GM20431 (cell line): ENCODE measurements at regions not wholly inside any gene's neighbourhood (a gene's known extent, or its start where the extent isn't known, plus 50 kb on each side); places are given as distances from the start of the nearest gene placed in this dataset.
"Not testable (repeated sequence)": the region's sequence is repeated elsewhere in the genome, so short reads cannot be mapped to it uniquely, and the experiment has no call there.

Experiments
- in situ Hi-C: fragments of 300-500 bp; cut with MseI, MboI; formaldehyde crosslinking; loops from one replicate; pipeline ENCODE4 v1.15.0; 2020; ENCODE audit warnings: low sequenced_read_pairs; ENCODE audit not compliant: unreplicated experiment

DNA sequence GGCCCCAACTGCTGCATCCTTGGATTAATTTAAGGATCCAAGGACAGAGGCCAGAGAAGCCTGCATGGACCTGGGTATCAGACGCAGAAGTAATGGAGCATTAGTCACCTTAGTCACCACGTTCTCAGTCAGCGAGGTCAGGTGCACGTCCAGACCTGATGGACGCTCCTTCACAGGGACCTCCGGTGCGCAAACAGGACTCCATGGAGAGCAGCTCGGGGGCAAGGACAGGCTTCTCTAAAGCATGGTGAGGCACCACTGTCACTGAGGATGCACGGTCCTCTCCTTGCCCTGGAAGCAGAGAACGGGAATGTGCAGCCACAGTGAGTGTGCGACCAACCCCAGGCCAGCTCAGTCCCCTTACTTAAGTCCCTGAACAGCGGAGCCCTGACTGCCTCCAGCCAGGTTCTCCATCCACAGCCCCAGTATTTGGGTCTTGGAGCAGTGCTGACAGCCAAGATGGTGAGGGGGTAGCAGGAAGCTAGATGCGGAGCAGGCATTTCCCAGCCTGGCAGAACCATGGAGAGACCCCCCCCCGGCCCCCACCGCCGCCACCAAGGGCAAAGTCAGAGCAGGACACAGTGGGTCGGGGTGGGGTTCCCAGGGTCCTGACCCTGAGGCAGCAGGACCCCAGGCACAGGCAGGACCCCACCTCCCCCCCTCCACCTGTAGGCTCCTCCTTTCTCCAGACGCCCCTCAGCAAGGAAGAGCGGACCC, 253.4 kb upstream of the SFSWAP start:
- in situ Hi-C loops, result no loop called here

DNA sequence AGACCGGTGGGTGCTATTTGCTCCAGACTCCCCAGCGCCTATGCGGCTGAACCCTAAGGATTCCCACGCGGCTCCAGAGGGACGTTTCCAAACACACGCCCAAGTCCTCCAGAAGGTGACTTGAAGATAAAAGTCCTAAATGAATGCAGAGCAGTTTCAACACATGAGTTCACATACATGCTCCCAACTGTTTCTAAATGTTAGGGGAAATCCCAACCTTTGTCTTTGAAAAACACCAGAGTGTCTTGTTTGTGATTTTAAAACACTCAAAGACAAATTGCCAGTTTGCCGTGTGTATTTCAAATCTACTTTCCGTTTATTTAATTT, 252.9 kb upstream of the SFSWAP start:
- in situ Hi-C loops, result no loop called here

DNA sequence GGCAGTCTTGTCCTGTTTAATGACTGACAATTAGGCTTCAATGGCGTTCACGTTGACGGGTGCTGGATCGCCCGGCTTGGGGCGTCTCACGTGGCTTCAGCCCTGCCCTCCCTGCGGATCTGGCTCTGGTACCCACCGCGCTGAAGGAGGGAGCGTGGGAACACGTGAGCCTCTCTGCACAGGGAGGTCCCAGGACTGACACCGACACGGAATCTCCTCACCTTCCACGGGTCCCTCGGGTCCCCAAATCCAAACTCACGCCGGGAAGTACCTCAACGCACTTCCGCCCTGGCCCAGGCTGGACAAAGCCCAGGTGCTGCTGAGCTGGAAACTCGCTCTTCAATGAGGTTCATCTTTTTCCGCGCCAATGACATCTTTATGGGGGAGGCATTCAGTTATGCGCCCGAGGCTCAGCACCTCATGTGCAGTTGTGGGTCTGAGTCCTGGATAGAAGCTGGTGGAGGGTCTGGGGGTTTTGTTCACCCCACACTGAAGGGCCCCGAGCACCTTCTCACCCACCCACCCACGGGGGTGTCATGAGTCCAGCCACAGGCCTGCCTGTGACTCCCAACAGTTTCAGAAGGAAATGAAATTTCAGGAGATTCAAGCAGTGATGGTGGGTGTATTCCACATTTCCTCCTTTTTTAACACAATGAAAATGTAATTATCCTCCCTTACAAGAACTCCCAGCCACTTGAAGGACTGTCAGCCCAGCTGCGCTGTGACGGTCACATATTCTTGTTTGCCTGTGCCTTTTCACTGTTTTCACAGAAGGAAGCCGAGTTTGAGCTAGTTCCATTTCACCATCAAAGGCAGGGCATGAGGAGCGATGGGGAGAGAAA, 251.7 kb upstream of the SFSWAP start:
- in situ Hi-C loops, result no loop called here

DNA sequence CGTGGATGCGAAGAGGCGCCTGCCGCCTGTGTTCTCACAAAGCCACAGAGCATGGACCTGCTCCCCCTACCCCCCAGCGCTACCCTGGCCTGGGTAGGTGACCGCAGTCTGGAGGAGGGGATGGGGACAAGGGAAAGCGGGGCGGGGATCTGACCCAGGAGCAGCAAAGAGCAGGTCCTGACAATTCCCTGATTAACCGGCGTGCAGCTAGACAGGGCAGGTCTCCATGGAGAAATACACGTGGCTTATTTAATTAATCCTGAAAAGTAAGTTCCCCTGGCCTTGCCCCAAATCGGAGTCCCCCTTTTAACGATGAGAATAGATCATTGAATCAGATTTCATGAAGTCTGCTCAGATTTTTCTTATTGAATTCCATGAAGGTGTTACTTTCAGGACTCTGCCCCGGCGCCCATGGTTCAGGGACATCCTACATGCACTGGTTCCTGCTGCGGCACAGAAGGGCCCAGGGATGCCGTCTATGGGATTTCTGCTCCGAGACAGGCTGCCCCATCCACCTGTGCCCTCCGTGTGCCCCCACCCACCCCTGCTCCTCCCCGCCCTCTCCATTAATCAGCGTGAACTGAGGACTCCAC, 251.0 kb upstream of the SFSWAP start:
- in situ Hi-C loops, result no loop called here

DNA sequence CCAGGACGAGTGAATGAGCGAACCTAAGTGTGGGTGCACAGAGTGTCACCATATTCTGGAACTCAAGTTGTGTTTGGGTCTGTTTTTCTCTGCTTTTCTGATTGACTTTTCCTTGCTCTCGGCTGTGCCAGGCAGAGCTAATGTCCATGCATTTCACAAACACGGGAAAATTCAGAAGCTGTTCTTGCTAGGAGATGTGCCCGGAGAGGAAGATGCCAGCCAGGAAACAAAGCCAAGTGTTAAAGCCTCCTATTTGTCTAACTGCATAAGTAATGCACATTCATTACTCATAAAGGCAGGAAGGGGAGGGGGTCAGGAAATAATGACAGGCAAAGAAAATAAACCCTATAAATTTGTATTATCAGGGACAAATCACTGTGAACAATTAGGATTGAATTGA, 250.4 kb upstream of the SFSWAP start:
- in situ Hi-C loops, result no loop called here

DNA sequence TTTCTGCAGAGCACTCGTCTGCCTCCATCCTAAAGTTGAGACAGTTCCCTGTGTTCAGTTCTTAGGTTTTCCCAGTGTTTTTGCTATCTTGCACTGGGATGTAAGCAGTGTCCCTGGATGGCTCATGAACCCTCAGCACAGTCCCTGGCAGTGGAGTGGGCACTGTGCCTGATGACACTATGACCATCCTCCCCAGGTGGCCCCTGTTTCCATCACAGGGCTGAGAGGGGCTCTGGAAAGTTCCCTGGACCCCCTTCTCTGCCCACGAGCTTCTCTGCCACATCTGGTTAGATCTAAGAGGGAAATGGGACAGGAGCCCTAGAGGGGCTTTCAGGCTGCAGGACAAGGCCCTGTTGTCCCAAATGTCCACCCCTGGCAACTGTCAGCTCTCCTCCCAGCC, 249.8 kb upstream of the SFSWAP start:
- in situ Hi-C loops, result no loop called here

DNA sequence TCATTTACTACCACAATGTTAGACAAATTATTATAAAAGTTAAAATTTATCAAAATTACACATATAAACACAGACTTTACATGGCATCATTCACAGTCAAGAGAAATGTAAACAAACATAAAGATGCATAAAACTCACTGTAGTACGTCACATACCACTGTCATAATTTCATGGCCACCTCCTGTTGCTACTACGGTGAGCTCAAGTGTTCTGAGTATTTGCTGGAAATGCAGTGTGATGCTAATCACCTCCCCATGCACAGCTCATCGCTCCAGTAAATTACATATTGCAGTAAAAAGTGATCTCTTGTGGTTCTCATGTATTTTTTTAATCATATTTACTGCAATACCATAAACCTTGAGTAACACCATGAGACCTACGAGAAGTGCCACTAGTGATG, 247.7 kb upstream of the SFSWAP start:
- in situ Hi-C loops, result no loop called here

DNA sequence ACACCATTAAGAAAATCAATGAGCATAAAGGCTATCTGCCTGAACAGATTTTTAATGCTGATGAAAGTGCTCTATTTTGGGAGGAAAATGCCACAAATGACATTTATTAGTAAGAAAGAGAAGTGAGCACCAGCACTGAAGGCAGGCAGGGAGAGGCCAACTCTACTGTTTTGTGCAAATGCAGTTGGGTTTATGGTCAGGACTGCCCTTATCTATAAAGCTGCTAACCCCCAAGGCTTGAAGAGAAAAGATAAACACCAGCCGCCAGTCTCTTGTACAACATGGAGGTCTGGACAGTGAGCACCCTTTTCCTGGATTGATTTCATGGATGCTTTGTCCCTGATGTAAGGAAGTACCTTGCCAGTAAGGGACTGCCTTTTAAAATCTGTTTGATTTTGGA, 246.8 kb upstream of the SFSWAP start:
- in situ Hi-C loops, result no loop called here

DNA sequence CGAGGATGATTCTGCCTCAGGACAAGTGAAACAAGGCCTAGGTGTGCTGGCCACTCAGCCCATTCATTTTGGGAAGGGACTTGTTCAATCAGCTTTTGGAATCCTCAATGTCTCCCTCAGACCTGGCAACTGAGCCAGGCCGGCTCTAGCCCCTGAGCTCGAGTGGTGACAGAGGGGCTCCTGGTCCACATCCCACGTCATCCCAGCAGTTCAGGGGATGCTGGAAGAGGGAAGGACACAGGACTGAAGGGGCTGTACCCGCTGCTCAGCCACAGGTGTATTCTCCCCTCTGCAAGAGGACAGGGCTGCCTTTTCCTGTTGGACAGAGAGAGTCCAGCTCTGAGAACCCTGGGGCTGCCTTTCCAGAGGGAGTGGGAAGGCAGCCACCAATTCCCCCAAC, 244.6 kb upstream of the SFSWAP start:
- in situ Hi-C loops, result no loop called here

DNA sequence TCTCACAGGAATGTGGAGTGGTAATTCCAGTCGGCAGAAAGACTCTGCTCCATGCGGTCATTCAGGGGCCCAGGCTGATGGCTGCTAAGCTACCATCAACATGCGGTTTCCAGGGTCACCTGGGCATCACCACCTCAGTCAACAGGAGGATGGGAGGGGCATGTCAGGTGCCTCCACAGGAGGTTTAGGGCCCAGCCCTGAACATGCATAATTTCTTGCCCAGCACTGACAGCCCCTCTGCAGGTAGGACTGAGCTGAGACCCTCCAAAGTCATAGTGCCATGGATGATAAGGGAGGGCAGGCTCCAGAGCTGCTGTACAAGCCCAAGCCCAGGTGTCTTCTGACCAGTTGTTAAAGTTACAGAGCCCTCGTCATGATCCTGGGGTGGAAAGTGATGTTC, 244.0 kb upstream of the SFSWAP start:
- in situ Hi-C loops, result no loop called here

DNA sequence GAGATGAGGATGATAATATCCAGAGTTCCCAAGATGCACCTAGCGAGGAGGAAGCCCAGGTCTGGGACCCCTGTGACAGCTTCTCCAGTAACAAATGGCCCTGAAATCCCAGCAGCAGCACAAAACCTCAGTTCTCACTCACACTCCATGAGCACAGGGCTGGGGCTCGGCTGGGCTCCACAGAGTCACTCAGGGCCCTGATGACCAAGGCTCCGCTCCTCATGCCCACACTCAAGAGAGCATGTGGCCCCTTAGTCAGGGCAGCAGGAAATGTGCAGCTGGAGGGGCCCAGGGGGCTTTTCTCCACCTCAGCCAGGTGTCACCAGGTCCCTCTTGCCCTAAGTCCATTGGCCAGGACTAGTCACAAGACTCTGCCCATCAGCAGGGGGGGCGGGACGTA, 242.7 kb upstream of the SFSWAP start:
- in situ Hi-C loops, result no loop called here

DNA sequence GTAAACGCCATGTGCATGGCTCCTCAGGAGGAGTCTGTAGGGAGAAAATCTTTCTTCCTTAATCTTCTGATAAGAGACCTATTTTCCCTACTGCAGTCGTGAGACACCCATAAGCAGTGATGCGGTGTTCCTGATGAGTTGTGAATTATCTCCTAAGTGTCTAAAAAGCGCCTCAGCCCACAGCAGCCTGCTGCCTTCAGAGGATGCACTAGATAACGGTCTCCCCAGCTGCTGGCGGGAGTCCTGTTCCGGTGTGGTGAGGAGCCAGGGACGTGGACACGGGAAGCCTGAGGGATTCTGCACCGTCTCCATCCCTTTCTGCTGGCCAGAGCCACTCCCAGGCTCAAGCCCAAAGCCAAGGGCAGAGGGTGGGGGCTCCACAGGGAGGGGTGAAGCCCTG, 240.9 kb upstream of the SFSWAP start:
- in situ Hi-C loops, result not testable (repeated sequence)

DNA sequence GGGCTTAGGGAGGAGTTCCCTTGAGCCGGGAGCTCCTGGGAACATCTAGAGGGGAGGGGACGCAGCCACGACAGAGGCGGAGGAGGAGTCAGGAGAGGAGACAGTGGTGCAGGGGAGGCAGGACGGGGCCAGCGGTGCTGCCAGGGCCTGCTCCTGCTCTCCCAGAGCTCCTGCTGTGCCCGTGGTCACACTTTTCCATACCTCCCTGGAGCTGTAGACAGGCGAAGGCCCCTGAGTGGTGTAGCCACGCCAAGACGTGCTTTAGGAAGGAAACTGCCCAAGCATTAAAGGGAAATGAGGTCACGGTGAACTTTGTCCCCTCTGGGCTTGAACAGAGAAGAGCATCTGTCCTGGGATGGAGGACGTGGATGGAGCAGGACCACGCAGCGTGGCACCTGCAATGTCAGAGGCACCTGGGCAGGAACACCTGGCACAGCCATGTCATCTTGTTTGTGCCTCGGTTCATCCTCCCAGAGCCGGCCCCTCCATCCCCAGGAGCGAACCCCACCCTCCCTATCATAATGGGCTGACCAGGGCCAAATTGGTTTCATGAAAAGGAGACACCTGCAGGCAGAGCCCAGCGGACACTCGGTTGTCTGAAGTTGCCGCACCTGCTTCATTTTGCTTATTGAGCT, 239.5 kb upstream of the SFSWAP start:
- in situ Hi-C loops, result no loop called here

DNA sequence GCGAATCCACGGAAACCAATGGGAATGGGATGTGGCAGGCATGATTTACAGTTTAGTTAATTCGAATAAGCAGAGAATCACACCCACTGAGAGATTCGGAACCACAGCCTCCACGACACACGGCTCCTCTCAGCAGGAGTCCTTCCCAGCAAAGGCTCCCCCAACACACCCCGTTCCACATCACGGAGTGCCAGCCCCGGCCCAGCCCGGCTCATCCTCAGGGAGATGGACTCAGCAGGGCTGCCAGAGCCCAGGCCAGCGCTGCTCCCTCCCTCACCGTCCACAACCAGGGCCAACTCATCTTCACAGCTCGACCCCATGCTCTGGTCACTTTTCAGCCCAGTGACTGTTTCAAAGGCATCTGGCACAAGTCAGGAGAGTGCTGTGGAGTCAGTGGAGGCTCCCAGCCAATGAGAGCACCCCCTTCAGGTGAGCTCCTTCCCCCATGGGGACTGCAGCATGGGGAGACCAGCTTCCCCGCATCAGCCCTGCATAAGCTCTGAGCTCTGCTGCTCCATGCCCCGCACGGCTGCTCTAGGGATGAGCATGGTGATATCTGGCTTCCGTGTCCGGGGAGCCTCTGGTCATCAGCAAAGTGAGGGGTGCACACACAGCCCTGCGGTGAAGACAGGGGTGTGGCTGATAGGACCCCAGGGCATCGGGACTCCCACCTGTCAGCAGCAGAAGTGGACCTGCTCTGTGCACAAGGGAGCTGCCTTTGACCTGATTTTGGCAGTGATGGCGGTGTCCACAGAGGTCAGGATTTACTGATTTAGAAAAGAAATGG, 238.8 kb upstream of the SFSWAP start:
- in situ Hi-C loops, result no loop called here

DNA sequence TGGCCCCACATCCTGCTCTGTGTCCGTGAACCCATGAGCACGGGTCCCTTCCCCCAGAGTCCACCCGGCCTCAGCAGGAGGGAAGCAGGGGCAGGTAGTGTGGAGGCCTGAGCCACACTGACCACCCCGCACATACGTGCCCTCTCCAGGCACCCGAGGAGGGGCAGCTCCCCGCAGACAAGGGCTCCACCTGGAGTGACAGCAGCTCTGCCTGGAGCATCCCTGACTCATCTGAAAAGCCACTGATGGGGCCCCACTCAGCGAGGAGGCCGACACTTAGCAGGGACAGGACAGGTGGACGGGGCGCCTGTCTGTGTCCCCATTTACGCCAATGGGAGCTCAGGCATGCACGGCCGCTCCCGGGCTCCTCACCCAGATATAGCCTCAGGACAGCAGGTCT, 237.6 kb upstream of the SFSWAP start:
- in situ Hi-C loops, result no loop called here

DNA sequence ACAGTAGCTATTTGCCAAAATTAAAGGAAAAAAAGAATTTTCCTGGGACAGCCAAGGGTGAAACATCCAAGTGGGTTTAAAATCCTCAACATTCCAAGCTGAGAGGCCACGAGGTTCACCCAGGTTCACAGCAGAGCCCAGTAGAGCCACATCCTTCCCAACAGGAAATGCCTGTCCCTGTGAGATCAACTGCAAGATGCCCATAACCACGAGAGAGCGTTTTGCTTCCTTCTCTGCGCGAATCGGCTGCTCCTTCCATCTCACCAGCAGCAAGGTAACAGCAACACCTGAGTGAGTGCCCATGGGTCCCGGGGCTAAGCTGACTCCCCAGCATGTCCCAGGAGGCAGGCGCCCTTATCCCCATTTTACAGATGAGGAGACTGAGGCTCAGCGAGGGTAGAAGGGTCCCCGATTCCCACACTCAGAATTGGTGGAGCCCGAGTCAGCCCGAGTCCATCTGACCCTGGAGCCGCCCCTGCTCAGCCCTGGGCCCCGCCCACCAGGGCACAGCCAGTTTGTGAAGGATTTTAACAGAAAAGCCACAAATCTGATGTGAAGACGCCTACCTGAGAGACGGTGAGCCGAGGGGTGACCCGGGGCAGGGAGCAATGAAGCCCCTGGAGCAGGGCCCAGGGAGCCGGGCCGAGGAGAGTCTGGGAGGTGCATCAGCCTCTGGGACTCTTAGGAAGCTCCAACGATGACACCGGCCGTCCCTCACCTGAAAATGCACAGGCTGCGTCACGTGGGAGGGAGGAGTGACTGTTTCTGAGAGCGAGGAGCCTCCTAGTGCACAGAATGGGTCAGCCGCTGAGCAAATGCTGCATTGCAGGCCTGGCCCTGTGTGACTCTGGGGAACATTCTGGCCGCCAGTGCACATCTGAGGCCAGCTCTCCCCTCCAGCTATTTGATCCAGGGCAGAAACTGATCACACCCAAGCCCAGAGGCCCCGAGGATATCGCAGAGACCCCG, 236.9 kb upstream of the SFSWAP start:
- in situ Hi-C loops, result no loop called here

DNA sequence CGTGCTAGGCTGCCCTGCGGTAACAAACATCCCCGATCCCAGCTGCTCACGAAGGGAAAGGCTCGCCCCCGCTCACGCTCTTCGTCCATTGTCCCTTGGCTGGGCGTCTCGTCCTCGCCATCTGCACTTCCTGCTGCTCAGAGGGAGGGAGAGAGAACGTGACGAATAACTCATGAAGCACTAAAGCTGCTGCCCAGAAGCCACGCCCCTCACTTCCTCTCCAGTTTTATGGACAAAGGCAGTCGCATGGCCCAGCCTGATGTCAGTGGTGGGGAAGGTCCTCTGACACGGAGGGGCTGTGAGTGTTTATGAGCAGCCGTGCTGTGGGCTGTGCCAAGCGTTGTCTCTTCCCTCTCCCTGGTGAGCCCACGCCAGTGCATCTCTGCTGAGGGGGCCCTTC, 235.9 kb upstream of the SFSWAP start:
- in situ Hi-C loops, result not testable (repeated sequence)

DNA sequence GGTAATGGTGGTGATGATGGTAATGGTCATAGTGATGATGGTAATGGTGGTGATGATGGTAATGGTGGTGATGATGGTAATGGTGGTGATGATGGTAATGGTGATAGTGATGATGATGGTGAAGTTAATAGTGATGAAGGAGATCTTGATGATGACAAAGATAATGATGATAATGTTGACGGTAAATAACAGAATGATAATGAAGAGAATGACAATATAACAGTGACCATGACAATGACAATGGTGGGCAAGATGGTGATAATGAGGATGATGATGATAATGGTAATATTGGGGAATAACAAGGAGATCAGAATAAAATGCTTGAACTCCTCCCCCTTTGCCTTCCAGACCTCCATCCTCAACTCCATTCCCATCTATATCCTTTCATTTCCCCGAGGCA, 233.3 kb upstream of the SFSWAP start:
- in situ Hi-C loops, result no loop called here

DNA sequence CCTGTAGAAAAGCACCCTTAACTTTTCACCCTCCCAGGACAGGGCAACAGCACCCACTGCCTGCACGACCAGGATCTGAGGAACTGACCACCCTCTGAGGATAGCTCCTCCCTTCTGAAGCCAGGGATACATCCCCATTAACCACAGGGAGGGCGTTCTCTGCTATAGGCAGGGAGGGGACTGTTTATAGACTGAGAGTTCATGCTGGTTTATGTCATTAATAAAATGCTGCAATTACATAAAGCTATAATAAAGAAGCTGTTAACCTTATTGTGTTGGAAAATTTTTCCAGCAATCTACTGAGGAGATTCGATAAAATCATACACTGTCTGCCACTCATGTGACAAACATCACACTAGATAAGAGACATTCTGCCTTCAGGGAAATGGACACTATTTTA, 232.4 kb upstream of the SFSWAP start:
- in situ Hi-C loops, result no loop called here
